ENCODE measurements at regions not wholly inside any gene's neighbourhood (a gene's known extent, or its start where the extent isn't known, plus 50 kb on each side); places are given as distances from the start of the nearest gene placed in this dataset.

GRCh38 chr7:125644109-125644508 is 714.5 kb upstream of the POT1 start:
- TF ChIP-seq CTCF (IDR thresholded peaks at IDR 0.05; ENCODE audit: insufficient read depth, low read depth, low read length) = no peak
- no peak for TF ChIP-seq EZH2 (IDR thresholded peaks at IDR 0.05; ENCODE audit: insufficient read depth, low read length)

Measured in astrocyte (in vitro differentiated cells and primary cell).